HepG2 (cell line): ENCODE measurements at regions not wholly inside any gene's neighbourhood (a gene's known extent, or its start where the extent isn't known, plus 50 kb on each side); places are given as distances from the start of the nearest gene placed in this dataset.

Source experiments
- ATAC-seq: fragments of 200-7000 bp; cut with Tn5 transposase; 3 replicates; pipeline ENCODE4 v1.9.1; 2020; ENCODE audit warnings: mild to moderate bottlenecking, moderate library complexity
- BruUV-seq: library from RNA; stranded (reverse); fragments of 400-500 nt; replicated peaks from 2 replicates; lab custom pipeline; 2021; lab: Mats Ljungman, UMichigan
- CTCF ChIA-PET: fragments of 300-600 bp; formaldehyde crosslinking; extraction: SDS; loops from one replicate; lab custom pipeline; 2021; ENCODE audit warnings: low total read pairs, inconsistent platforms, low intra/inter-chr PET ratio; lab: Yijun Ruan, JAX
- POLR2A ChIA-PET: fragments of 350-600 bp; sonication (Branson Sonifier 250); formaldehyde crosslinking; loops from one replicate; lab custom pipeline; 2020; ENCODE audit warnings: antibody characterized with exemption, inconsistent platforms; lab: Yijun Ruan, JAX
- DNase-seq: peaks from one replicate; pipeline ENCODE4 v3.0.0-alpha.2; 2015; ENCODE audit warnings: low spot score
- FAIRE-seq: peaks from 3 replicates; lab custom pipeline; 2011; peaks lifted over from hg19 to GRCh38; lab: Jason Lieb, UNC
- H2AFZ ChIP-seq: one replicate; pipeline ENCODE4 v1.6.1; 2011; ENCODE audit warnings: low read length, inconsistent platforms
- H3K27ac ChIP-seq: fragments of 300-600 bp; 3 replicates; pipeline ENCODE4 v1.8.0; 2011; ENCODE audit warnings: mixed run types, mild to moderate bottlenecking, mixed read lengths, low read length, inconsistent platforms; ENCODE audit not compliant: insufficient read depth; ENCODE audit errors: extremely low read length
- H3K27me3 ChIP-seq, 2 experiments: fragments of 200-600 bp in 1 of 2; 2 replicates in 1 of 2; 3 replicates in 1 of 2; pipeline versions ENCODE4 v1.6.0 to v1.8.0; 2011; ENCODE audit warnings: low read length in 2 of 2, mild to moderate bottlenecking in 2 of 2, moderate library complexity in 2 of 2, inconsistent platforms in 1 of 2; ENCODE audit not compliant: insufficient read depth in 2 of 2, control insufficient read depth in 1 of 2
- H3K36me3 ChIP-seq, 2 experiments: fragments of 200-600 bp in 1 of 2; replicated peaks in 1 of 2; 2 replicates in 1 of 2; 3 replicates in 1 of 2; pipeline versions ENCODE4 v1.5.1 to v1.8.0; 2011; ENCODE audit warnings: low read length in 2 of 2, inconsistent platforms in 1 of 2; ENCODE audit not compliant: insufficient read depth in 2 of 2, control insufficient read depth in 1 of 2
- H3K4me1 ChIP-seq: 2 replicates; pipeline ENCODE4 v1.5.1; 2012; ENCODE audit warnings: low read length, inconsistent platforms; ENCODE audit not compliant: insufficient read depth
- H3K4me2 ChIP-seq: 2 replicates; pipeline ENCODE4 v1.6.0; 2011; ENCODE audit warnings: low read depth, low read length, inconsistent platforms
- H3K4me3 ChIP-seq, 3 experiments: fragments of 200-600 bp in 1 of 3; sonication (generic), shearing (Covaris generic) in 1 of 3; replicated peaks in 1 of 3; 2 replicates each; pipeline ENCODE4 v1.5.1; 2011 to 2016; ENCODE audit warnings: low read length in 3 of 3, inconsistent platforms in 2 of 3, low read depth in 2 of 3, mild to moderate bottlenecking in 2 of 3, control low read depth in 1 of 3, mixed read lengths in 1 of 3; ENCODE audit not compliant: insufficient read depth in 1 of 3
- H3K79me2 ChIP-seq: one replicate; pipeline ENCODE4 v1.6.1; 2011; ENCODE audit warnings: low read length, inconsistent platforms; ENCODE audit not compliant: insufficient read depth
- H3K9ac ChIP-seq: 2 replicates; pipeline ENCODE4 v1.6.0; 2011; ENCODE audit warnings: mild to moderate bottlenecking, low read depth, low read length, inconsistent platforms; ENCODE audit not compliant: insufficient read depth
- H3K9me3 ChIP-seq: 2 replicates; pipeline ENCODE4 v1.5.1; 2012; ENCODE audit warnings: mild to moderate bottlenecking, low read length
- H4K20me1 ChIP-seq: 2 replicates; pipeline ENCODE4 v1.6.0; 2011; ENCODE audit warnings: inconsistent platforms, mild to moderate bottlenecking, low read length, moderate library complexity; ENCODE audit not compliant: insufficient read depth
- ARNT ChIP-seq: fragments of 450-650 bp; IDR thresholded peaks from 2 replicates; pipeline ENCODE4 v1.6.1; 2017
- ATF7 ChIP-seq, 2 experiments: fragments of 450-650 bp in 1 of 2; sonication (generic) in 1 of 2; formaldehyde crosslinking in 1 of 2; IDR thresholded peaks; 2 replicates each; pipeline versions ENCODE4 v1.4.0 to v1.6.1; 2016 to 2020; ENCODE audit warnings: antibody characterized with exemption in 1 of 2, mild to moderate bottlenecking in 1 of 2, missing genetic modification reagents in 1 of 2
- DR1 ChIP-seq: sonication (generic); formaldehyde crosslinking; IDR thresholded peaks from 2 replicates; pipeline ENCODE4 v1.8.0; 2021; ENCODE audit warnings: mild to moderate bottlenecking, missing genetic modification reagents, inconsistent platforms
- HOXA9 ChIP-seq: sonication (generic); formaldehyde crosslinking; IDR thresholded peaks from 2 replicates; pipeline ENCODE4 v1.8.1; 2022; ENCODE audit warnings: missing genetic modification reagents, mild to moderate bottlenecking, moderate library complexity, borderline replicate concordance
- KAT8 ChIP-seq: IDR thresholded peaks from 2 replicates; pipeline ENCODE4 v1.6.1; 2016; ENCODE audit warnings: missing genetic modification reagents, missing compliant biosample characterization
- KLF9 ChIP-seq: IDR thresholded peaks from 2 replicates; pipeline ENCODE4 v1.6.1; 2016; ENCODE audit warnings: low read depth
- MEIS1 ChIP-seq: sonication (generic); formaldehyde crosslinking; IDR thresholded peaks from 2 replicates; pipeline ENCODE4 v1.9.0; 2021; ENCODE audit warnings: mild to moderate bottlenecking, missing genetic modification reagents, moderate library complexity, borderline replicate concordance
- PCBP1 ChIP-seq: fragments of 200-400 bp; formaldehyde crosslinking; IDR thresholded peaks from 2 replicates; pipeline ENCODE4 v1.6.1; 2017; ENCODE audit warnings: mild to moderate bottlenecking, low read depth, low read length, borderline replicate concordance
- SALL2 ChIP-seq: sonication (generic); formaldehyde crosslinking; IDR thresholded peaks from 2 replicates; pipeline ENCODE4 v1.8.1; 2023; ENCODE audit warnings: mild to moderate bottlenecking, missing genetic modification reagents, inconsistent platforms
- SNAPC2 ChIP-seq: sonication (generic); formaldehyde crosslinking; IDR thresholded peaks from 2 replicates; pipeline ENCODE4 v1.8.1; 2022; ENCODE audit warnings: mild to moderate bottlenecking, missing genetic modification reagents
- ZFY ChIP-seq: sonication (generic); formaldehyde crosslinking; IDR thresholded peaks from 2 replicates; pipeline ENCODE4 v1.4.0; 2020; ENCODE audit warnings: missing genetic modification reagents
- ZNF746 ChIP-seq: sonication (generic); formaldehyde crosslinking; IDR thresholded peaks from 2 replicates; pipeline ENCODE4 v1.8.0; 2022; ENCODE audit warnings: mild to moderate bottlenecking, missing genetic modification reagents
- WGBS: methylation state at CpG from one replicate; pipeline ENCODE4 v1.1.6; 2017; ENCODE audit warnings: low lambda C conversion rate; 5-methylcytosine and 5-hydroxymethylcytosine counted together
- in situ Hi-C: cut with HindIII; loops from 2 replicates; pipeline ENCODE4 v1.10.0; 2017; ENCODE audit warnings: low pct_unique_long_range_greater_than_20kb; ENCODE audit not compliant: extremely low pct_ligation_motif_present
- intact Hi-C: fragments of 100-400 bp; cut with micrococcal nuclease; formaldehyde crosslinking; loops from one replicate; pipeline ENCODE4 v1.10.0; 2022; ENCODE audit not compliant: unreplicated experiment
- TF ChIP-seq, protein P1 (sequence below): sonication (generic); formaldehyde crosslinking; IDR thresholded peaks from 2 replicates; pipeline ENCODE4 v1.4.0; 2020; ENCODE audit warnings: missing genetic modification reagents
- TF ChIP-seq, protein P2 (sequence below): sonication (generic); formaldehyde crosslinking; IDR thresholded peaks from 2 replicates; pipeline ENCODE4 v1.5.0; 2020; ENCODE audit warnings: mild to moderate bottlenecking, missing genetic modification reagents
- TF ChIP-seq, protein P3 (sequence below): IDR thresholded peaks from 2 replicates; pipeline ENCODE4 v1.6.1; 2016; ENCODE audit warnings: missing biosample characterization, missing genetic modification reagents, low read depth

GRCh38 chr1:72937905-72938304, 655.6 kb upstream of the NEGR1 start:
- no peaks in the 10 kb centered on the region for H4K20me1 ChIP-seq
- no peak overlapping the region for H3K9ac ChIP-seq
- DNase-seq (no peak), ATAC-seq (no peak), FAIRE-seq (no peak)
- no peaks in the 10 kb centered on the region for H3K4me1 ChIP-seq
- no TSS peak for BruUV-seq
- H3K27me3 ChIP-seq: no peaks in the 10 kb centered on the region
- CTCF ChIA-PET: no interaction called here
- peaks cover 25% of the 10 kb centered on the region; the same call in 1 of the 2 replicates for H3K9me3 ChIP-seq
- intact Hi-C loops: no loop called here
- TF ChIP-seq ARNT: no peak
- TF ChIP-seq, protein P1, sequence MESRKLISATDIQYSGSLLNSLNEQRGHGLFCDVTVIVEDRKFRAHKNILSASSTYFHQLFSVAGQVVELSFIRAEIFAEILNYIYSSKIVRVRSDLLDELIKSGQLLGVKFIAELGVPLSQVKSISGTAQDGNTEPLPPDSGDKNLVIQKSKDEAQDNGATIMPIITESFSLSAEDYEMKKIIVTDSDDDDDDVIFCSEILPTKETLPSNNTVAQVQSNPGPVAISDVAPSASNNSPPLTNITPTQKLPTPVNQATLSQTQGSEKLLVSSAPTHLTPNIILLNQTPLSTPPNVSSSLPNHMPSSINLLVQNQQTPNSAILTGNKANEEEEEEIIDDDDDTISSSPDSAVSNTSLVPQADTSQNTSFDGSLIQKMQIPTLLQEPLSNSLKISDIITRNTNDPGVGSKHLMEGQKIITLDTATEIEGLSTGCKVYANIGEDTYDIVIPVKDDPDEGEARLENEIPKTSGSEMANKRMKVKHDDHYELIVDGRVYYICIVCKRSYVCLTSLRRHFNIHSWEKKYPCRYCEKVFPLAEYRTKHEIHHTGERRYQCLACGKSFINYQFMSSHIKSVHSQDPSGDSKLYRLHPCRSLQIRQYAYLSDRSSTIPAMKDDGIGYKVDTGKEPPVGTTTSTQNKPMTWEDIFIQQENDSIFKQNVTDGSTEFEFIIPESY (CRISPR knock-in tag): no peak
- TF ChIP-seq SNAPC2 (CRISPR knock-in tag): no peak
- no peak for TF ChIP-seq PCBP1
- TF ChIP-seq KLF9: no peak
- no peak for TF ChIP-seq ZNF746
- TF ChIP-seq, protein P2, sequence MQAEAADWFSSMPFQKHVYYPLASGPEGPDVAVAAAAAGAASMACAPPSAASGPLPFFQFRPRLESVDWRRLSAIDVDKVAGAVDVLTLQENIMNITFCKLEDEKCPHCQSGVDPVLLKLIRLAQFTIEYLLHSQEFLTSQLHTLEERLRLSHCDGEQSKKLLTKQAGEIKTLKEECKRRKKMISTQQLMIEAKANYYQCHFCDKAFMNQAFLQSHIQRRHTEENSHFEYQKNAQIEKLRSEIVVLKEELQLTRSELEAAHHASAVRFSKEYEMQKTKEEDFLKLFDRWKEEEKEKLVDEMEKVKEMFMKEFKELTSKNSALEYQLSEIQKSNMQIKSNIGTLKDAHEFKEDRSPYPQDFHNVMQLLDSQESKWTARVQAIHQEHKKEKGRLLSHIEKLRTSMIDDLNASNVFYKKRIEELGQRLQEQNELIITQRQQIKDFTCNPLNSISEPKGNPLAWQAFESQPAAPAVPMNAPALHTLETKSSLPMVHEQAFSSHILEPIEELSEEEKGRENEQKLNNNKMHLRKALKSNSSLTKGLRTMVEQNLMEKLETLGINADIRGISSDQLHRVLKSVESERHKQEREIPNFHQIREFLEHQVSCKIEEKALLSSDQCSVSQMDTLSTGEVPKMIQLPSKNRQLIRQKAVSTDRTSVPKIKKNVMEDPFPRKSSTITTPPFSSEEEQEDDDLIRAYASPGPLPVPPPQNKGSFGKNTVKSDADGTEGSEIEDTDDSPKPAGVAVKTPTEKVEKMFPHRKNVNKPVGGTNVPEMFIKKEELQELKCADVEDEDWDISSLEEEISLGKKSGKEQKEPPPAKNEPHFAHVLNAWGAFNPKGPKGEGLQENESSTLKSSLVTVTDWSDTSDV (CRISPR knock-in tag): no peak
- no peak for TF ChIP-seq ATF7 (IDR thresholded peaks at IDR 0.05)
- TF ChIP-seq ATF7 (CRISPR knock-in tag; IDR thresholded peaks at IDR 0.05): no peak
- no peak for TF ChIP-seq SALL2 (CRISPR knock-in tag)
- TF ChIP-seq, protein P3, sequence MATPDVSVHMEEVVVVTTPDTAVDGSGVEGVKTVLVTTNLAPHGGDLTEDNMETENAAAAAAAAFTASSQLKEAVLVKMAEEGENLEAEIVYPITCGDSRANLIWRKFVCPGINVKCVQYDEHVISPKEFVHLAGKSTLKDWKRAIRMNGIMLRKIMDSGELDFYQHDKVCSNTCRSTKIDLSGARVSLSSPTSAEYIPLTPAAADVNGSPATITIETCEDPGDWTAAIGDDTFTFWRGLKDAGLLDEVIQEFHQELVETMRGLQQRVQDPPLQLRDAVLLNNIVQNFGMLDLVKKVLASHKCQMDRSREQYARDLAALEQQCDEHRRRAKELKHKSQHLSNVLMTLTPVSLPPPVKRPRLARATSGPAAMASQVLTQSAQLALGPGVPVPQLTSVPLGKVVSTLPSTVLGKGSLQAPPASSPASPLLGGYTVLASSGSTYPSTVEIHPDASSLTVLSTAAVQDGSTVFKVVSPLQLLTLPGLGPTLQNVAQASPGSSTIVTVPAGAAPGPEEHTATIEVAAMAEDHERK (CRISPR knock-in tag): no peak
- no peak for TF ChIP-seq HOXA9 (CRISPR knock-in tag)
- no peak for TF ChIP-seq ZFY (CRISPR knock-in tag)
- TF ChIP-seq MEIS1 (CRISPR knock-in tag): no peak
- no peak for TF ChIP-seq KAT8 (CRISPR knock-in tag)
- no peak for TF ChIP-seq DR1 (CRISPR knock-in tag)
- POLR2A ChIA-PET: no interaction called here
- H3K4me3 ChIP-seq: no peak overlapping the region
- no peak overlapping the region for H3K4me2 ChIP-seq
- 0% methylated on average over 1 of the region's 1 CpG for WGBS
- no peaks in the 10 kb centered on the region for H3K79me2 ChIP-seq
- H2AFZ ChIP-seq: no peak overlapping the region
- no peak overlapping the region for H3K27ac ChIP-seq
- no peaks in the 10 kb centered on the region for H3K36me3 ChIP-seq
- in situ Hi-C loops: no loop called here
